OCI-LY3 (cell line): ENCODE measurements at regions not wholly inside any gene's neighbourhood (a gene's known extent, or its start where the extent isn't known, plus 50 kb on each side); places are given as distances from the start of the nearest gene placed in this dataset.

Experiments used
- H2AFZ ChIP-seq: fragments of 200-600, 300-600 bp; shearing (Covaris generic); 2 replicates; pipeline ENCODE4 v1.6.0; 2014; ENCODE audit warnings: antibody characterized with exemption, low read depth, low read length
- H3K27ac ChIP-seq: fragments of 200-600, 300-600 bp; sonication (generic); 2 replicates; pipeline ENCODE4 v1.5.1; 2014; ENCODE audit warnings: mild to moderate bottlenecking, low read length, moderate library complexity, mixed read lengths
- H3K27me3 ChIP-seq: fragments of 200-600, 300-600 bp; sonication (generic); 2 replicates; pipeline ENCODE4 v1.6.1; 2014; ENCODE audit warnings: low read depth, low read length, mixed read lengths
- H3K36me3 ChIP-seq: fragments of 200-600, 300-600 bp; sonication (generic); replicated peaks from 2 replicates; pipeline ENCODE3; 2014; ENCODE audit warnings: low read depth, low read length, mixed read lengths
- H3K4me1 ChIP-seq: fragments of 300-600, 200-600 bp; sonication (generic); 2 replicates; pipeline ENCODE4 v1.6.1; 2014; ENCODE audit warnings: low read length, mixed read lengths
- H3K4me2 ChIP-seq: fragments of 200-600, 300-600 bp; sonication (generic); 2 replicates; pipeline ENCODE4 v1.6.1; 2014; ENCODE audit warnings: low read length, mixed read lengths
- H3K4me3 ChIP-seq: fragments of 300-600, 200-600 bp; sonication (generic); 2 replicates; pipeline ENCODE4 v1.5.1; 2014; ENCODE audit warnings: antibody characterized with exemption, mild to moderate bottlenecking, low read length, moderate library complexity
- H3K79me2 ChIP-seq: fragments of 300-600, 200-600 bp; shearing (Covaris generic); 2 replicates; pipeline ENCODE4 v1.6.1; 2014; ENCODE audit warnings: mild to moderate bottlenecking, low read length, mixed read lengths
- H3K9ac ChIP-seq: fragments of 300-600, 200-600 bp; shearing (Covaris generic); 2 replicates; pipeline ENCODE4 v1.6.0; 2014; ENCODE audit warnings: mild to moderate bottlenecking, low read length, moderate library complexity
- H3K9me3 ChIP-seq: fragments of 200-600, 300-600 bp; shearing (Covaris generic); 2 replicates; pipeline ENCODE4 v1.6.1; 2014; ENCODE audit warnings: low read length, mixed read lengths; ENCODE audit not compliant: insufficient read depth
- H4K20me1 ChIP-seq: fragments of 200-600, 300-600 bp; sonication (generic); 2 replicates; pipeline ENCODE4 v1.6.1; 2016; ENCODE audit warnings: low read length, mixed read lengths; ENCODE audit not compliant: insufficient read depth
- EZH2phosphoT487 ChIP-seq: fragments of 200-600 bp; shearing (Covaris generic); IDR thresholded peaks from 2 replicates; pipeline ENCODE4 v1.6.1; 2018; ENCODE audit warnings: antibody characterized with exemption, mixed run types, low read depth
- TF ChIP-seq, protein P1 (sequence below): fragments of 200-600, 300-600 bp; sonication (generic); IDR thresholded peaks from 2 replicates; pipeline ENCODE4 v1.5.1; 2014; ENCODE audit warnings: antibody characterized with exemption, low read length, low read depth

- Histone ChIP-seq H3K79me2 (no peaks in the 10 kb centered on the region), H3K9me3 (no peaks in the 10 kb centered on the region), H4K20me1 (no peaks in the 10 kb centered on the region), H3K27ac (no peak overlapping the region), H3K4me3 (no peak overlapping the region), H3K36me3 (no peaks in the 10 kb centered on the region), H2AFZ (no peak overlapping the region), H3K9ac (no peak overlapping the region), H3K4me1 (no peaks in the 10 kb centered on the region), H3K27me3 (no peaks in the 10 kb centered on the region), H3K4me2 (no peak overlapping the region)
- TF ChIP-seq, protein P1, sequence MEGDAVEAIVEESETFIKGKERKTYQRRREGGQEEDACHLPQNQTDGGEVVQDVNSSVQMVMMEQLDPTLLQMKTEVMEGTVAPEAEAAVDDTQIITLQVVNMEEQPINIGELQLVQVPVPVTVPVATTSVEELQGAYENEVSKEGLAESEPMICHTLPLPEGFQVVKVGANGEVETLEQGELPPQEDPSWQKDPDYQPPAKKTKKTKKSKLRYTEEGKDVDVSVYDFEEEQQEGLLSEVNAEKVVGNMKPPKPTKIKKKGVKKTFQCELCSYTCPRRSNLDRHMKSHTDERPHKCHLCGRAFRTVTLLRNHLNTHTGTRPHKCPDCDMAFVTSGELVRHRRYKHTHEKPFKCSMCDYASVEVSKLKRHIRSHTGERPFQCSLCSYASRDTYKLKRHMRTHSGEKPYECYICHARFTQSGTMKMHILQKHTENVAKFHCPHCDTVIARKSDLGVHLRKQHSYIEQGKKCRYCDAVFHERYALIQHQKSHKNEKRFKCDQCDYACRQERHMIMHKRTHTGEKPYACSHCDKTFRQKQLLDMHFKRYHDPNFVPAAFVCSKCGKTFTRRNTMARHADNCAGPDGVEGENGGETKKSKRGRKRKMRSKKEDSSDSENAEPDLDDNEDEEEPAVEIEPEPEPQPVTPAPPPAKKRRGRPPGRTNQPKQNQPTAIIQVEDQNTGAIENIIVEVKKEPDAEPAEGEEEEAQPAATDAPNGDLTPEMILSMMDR, result no peak
- TF ChIP-seq EZH2phosphoT487, result no peak
Observed at GRCh38 chr1:17935230-17935629, 172.4 kb upstream of the IGSF21 start.

GRCh38 chr1:17941431-17942189 is 166.0 kb upstream of the IGSF21 start:
- H3K9me3 ChIP-seq, result no peaks in the 10 kb centered on the region
- TF ChIP-seq, protein P1, result no peak
- no peaks in the 10 kb centered on the region for H3K4me1 ChIP-seq
- no peak overlapping the region for H2AFZ ChIP-seq
- no peaks in the 10 kb centered on the region for H3K36me3 ChIP-seq
- no peak overlapping the region for H3K9ac ChIP-seq
- H3K4me3 ChIP-seq, result no peak overlapping the region
- H4K20me1 ChIP-seq, result no peaks in the 10 kb centered on the region
- no peak overlapping the region for H3K27ac ChIP-seq
- no peaks in the 10 kb centered on the region for H3K79me2 ChIP-seq
- H3K27me3 ChIP-seq, result no peaks in the 10 kb centered on the region
- H3K4me2 ChIP-seq, result no peak overlapping the region

DNA sequence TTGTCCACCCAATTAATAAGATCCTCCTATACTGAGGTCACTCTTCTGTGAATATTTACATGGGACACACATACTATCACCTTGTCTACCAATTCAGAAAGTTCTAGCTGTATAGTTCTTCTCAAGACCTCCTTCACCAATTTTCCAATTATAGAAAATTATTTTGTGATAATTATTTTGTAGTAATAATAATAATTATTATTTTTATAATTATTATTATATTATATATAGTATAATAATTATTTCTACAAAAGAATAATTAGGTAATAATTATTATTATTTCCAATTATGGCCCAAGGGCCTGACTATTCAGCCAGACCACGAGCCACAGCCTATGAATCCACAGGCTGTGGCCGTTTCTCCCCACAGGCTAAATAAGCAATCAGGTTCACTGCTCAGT is 164.1 kb upstream of the IGSF21 start:
- no peak overlapping the region for H3K4me2 ChIP-seq
- no peaks in the 10 kb centered on the region for H3K9me3 ChIP-seq
- H4K20me1 ChIP-seq, result no peaks in the 10 kb centered on the region
- H3K4me3 ChIP-seq, result no peak overlapping the region
- no peaks in the 10 kb centered on the region for H3K4me1 ChIP-seq
- no peaks in the 10 kb centered on the region for H3K27me3 ChIP-seq
- H3K36me3 ChIP-seq, result no peaks in the 10 kb centered on the region
- H3K9ac ChIP-seq, result no peak overlapping the region
- TF ChIP-seq EZH2phosphoT487, result no peak
- TF ChIP-seq, protein P1, result no peak
- H3K79me2 ChIP-seq, result no peaks in the 10 kb centered on the region
- no peak overlapping the region for H2AFZ ChIP-seq
- H3K27ac ChIP-seq, result no peak overlapping the region

DNA sequence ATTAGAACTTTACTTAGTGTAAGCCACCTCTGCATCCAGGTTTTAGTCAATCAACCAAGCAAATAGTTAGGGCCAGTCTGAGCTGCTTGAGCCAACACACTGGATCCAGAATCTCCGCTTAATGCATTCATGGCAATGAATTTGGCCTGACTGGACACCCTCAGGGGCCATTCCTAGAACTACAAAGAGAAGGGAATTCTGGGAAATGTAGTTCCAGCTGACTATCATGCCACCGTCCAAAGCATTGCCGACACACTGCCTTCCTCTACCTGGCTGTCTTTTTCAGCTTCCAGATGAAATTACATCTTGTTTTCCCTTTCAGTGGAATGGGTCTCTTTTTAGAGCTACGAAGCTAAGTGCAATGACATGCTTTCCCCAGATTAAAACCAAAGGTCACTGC is 163.0 kb upstream of the IGSF21 start:
- Histone ChIP-seq H3K27me3 (no peaks in the 10 kb centered on the region), H2AFZ (no peak overlapping the region), H3K4me2 (no peak overlapping the region), H4K20me1 (no peaks in the 10 kb centered on the region), H3K27ac (no peak overlapping the region), H3K9me3 (no peaks in the 10 kb centered on the region), H3K4me1 (no peaks in the 10 kb centered on the region), H3K9ac (no peak overlapping the region), H3K36me3 (no peaks in the 10 kb centered on the region), H3K79me2 (no peaks in the 10 kb centered on the region), H3K4me3 (no peak overlapping the region)
- TF ChIP-seq, protein P1, result no peak
- no peak for TF ChIP-seq EZH2phosphoT487
